Lower lobe of right lung (tissue), 2 donors: ENCODE measurements at regions not wholly inside any gene's neighbourhood (a gene's known extent, or its start where the extent isn't known, plus 50 kb on each side); places are given as distances from the start of the nearest gene placed in this dataset.

Experiments
- ATAC-seq, 2 donors: fragments of 200-7000 bp; cut with Tn5 transposase; one replicate each; pipeline ENCODE4 v1.9.1; 2020 to 2022; ENCODE audit warnings: mild to moderate bottlenecking in 2 of 2, moderate library complexity in 2 of 2
- DNase-seq: peaks from one replicate; pipeline ENCODE4 v3.0.0-alpha.2; 2020
- H3K27ac ChIP-seq: fragments of 200-600 bp; one replicate; pipeline ENCODE4 v1.8.0; 2022
- H3K27me3 ChIP-seq: fragments of 200-600 bp; one replicate; pipeline ENCODE4 v1.8.0; 2022; ENCODE audit warnings: low read depth
- H3K36me3 ChIP-seq: fragments of 200-600 bp; one replicate; pipeline ENCODE4 v1.8.0; 2022; ENCODE audit warnings: mild to moderate bottlenecking
- H3K4me1 ChIP-seq: fragments of 200-600 bp; one replicate; pipeline ENCODE4 v1.8.0; 2022
- H3K4me3 ChIP-seq: fragments of 200-600 bp; one replicate; pipeline ENCODE4 v1.8.0; 2022; ENCODE audit warnings: mild to moderate bottlenecking
- H3K9me3 ChIP-seq: fragments of 200-600 bp; one replicate; pipeline ENCODE4 v1.8.0; 2022
- intact Hi-C: fragments of 100-400 bp; cut with DNase I; formaldehyde crosslinking; loops from one replicate; pipeline ENCODE4 v1.11.0; 2022
- TF ChIP-seq, protein P1 (sequence below): fragments of 200-600 bp; IDR thresholded peaks from one replicate; pipeline ENCODE4 v1.8.0; 2022; ENCODE audit warnings: antibody characterized with exemption, mild to moderate bottlenecking
- donor health status: DM: no; HTN: yes; CAD: no; lungs with severe emphysema.

DNA sequence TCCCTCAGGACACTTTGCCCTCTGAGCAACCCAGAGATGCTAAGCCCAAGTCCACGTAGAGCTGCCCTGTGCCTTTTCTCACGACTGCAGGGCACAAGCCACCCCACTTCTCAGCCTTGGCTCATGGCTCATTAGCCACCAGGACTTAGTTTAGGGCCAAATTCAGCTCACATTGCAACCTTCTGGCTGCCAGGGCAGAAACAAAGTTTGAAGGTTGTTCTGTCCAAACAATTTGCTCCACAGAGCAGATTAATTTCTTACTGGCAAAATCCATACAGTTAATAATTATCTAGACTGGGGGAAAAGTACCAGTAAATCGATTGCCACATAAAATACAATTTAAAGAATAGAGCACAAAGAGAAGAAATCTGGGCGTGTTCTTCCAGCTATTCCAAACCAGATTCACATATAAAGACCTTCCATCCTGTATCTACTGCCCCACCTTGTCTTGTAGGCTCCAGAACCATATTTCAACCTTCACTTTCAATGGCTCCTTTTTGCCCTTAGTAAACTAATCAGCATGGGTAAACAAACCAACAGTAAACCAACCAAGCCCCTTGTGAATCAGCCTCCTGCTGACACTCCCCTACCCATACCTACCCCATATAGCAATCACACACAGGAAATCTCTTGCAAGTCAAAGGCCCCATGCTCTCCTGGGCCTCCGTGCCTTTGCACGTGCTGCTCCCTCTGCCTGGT, 101.9 kb downstream of the QRSL1 start:
- intact Hi-C loops = no loop called here
- no peak for DNase-seq

GRCh38 chr6:106730718-106731117, 101.3 kb downstream of the QRSL1 start:
- H3K36me3 ChIP-seq = no peaks in the 10 kb centered on the region
- no peak overlapping the region for H3K4me3 ChIP-seq
- no peaks in the 10 kb centered on the region for H3K4me1 ChIP-seq
- H3K27ac ChIP-seq = no peak overlapping the region
- H3K9me3 ChIP-seq = peaks cover 1% of the 10 kb centered on the region
- intact Hi-C loops = no loop called here
- DNase-seq = no peak
- ATAC-seq = no peak
- H3K27me3 ChIP-seq = no peaks in the 10 kb centered on the region
- TF ChIP-seq, protein P1, sequence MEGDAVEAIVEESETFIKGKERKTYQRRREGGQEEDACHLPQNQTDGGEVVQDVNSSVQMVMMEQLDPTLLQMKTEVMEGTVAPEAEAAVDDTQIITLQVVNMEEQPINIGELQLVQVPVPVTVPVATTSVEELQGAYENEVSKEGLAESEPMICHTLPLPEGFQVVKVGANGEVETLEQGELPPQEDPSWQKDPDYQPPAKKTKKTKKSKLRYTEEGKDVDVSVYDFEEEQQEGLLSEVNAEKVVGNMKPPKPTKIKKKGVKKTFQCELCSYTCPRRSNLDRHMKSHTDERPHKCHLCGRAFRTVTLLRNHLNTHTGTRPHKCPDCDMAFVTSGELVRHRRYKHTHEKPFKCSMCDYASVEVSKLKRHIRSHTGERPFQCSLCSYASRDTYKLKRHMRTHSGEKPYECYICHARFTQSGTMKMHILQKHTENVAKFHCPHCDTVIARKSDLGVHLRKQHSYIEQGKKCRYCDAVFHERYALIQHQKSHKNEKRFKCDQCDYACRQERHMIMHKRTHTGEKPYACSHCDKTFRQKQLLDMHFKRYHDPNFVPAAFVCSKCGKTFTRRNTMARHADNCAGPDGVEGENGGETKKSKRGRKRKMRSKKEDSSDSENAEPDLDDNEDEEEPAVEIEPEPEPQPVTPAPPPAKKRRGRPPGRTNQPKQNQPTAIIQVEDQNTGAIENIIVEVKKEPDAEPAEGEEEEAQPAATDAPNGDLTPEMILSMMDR = no peak

More for the DNA sequence above, 101.9 kb downstream of the QRSL1 start:
- Histone ChIP-seq H3K36me3 (no peaks in the 10 kb centered on the region), H3K27me3 (no peaks in the 10 kb centered on the region), H3K4me1 (no peaks in the 10 kb centered on the region), H3K27ac (no peak overlapping the region), H3K9me3 (peaks cover 6% of the 10 kb centered on the region), H3K4me3 (no peak overlapping the region)
- TF ChIP-seq, protein P1 = no peak
- peak in 1 of 2 donors; percentile 30 for ATAC-seq

DNA sequence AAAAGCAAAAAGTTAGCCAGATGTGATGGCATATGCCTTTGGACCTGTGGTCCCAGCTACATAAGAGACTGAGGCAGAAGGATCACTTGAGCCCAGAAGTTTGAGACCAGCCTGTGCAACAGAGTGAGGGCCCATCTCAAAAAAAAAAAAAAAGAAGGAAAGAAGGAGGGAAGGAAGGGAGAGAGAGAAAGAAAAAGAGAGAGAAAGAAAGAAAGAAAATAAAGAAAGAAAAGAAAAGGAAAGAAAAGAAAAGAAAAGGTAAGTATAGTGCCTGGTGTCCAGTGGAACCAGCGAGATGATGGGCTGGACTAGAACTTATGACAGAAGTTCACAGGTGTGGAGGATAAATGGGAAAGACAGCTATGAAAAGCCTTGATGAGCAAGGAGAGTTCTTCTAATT, 100.9 kb downstream of the QRSL1 start:
- Histone ChIP-seq H3K36me3 (no peaks in the 10 kb centered on the region), H3K4me3 (no peak overlapping the region), H3K27me3 (no peaks in the 10 kb centered on the region), H3K4me1 (no peaks in the 10 kb centered on the region), H3K9me3 (no peaks in the 10 kb centered on the region), H3K27ac (no peak overlapping the region)
- TF ChIP-seq, protein P1 = no peak
- ATAC-seq = no peak
- no peak for DNase-seq
- intact Hi-C loops = no loop called here

DNA sequence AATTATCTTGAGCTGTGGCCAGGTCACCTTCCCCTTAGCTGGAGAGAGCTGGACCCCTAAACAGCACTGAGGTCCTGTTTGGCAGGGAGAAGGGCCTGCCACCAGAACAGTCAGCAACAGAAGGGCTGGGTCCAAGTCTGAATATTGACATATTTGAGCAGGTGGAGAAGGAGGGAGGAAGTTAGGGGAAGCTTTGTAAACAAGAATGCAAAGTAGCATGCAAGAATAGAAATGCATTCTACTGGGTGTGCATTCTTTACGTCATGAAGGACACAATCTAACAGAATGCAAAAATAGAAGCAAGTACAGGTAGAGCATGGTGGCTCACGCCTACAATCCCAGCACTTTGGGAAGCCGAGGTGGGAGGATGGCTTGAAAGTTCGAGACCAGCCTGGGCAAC, 100.5 kb downstream of the QRSL1 start:
- Histone ChIP-seq H3K27me3 (no peaks in the 10 kb centered on the region), H3K27ac (no peak overlapping the region), H3K4me1 (no peaks in the 10 kb centered on the region), H3K4me3 (no peak overlapping the region), H3K36me3 (no peaks in the 10 kb centered on the region), H3K9me3 (no peaks in the 10 kb centered on the region)
- no peak for ATAC-seq
- TF ChIP-seq, protein P1 = no peak
- no peak for DNase-seq
- intact Hi-C loops = no loop called here

DNA sequence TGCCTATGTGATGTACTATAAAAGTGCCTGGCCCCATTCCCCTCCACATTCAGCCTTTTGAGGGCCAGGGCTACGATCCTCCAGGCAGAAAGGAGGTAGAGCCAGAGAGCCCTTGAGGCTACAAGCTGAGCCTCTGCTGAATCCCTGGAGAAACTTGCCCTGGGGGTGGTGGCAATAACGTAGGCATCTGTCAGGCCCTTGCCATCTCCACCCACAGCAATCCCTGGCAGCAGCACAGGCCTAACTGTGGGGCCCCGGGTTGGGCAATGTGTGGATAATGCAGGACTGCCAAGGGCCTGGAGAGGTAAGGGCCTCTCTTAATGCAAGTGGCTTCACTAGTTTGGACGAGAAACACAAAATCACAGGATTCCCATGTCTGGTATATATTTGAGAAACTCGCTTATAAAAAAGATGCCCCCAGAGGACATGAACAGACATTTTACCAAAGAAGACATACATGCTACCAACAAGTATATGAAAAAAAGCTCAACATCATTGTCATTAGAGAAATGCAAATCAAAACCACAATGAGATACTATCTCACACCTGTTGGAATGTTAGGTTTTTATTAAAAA, 99.0 kb downstream of the QRSL1 start:
- no peaks in the 10 kb centered on the region for H3K36me3 ChIP-seq
- H3K27me3 ChIP-seq = no peaks in the 10 kb centered on the region
- H3K4me3 ChIP-seq = no peak overlapping the region
- DNase-seq (peak; percentile 65), ATAC-seq (peak; percentile 76 to 88)
- TF ChIP-seq, protein P1 = no peak
- H3K9me3 ChIP-seq = no peaks in the 10 kb centered on the region
- intact Hi-C loops = no loop called here
- H3K4me1 ChIP-seq = no peaks in the 10 kb centered on the region
- H3K27ac ChIP-seq = no peak overlapping the region
